ENCODE measurements at regions not wholly inside any gene's neighbourhood (a gene's known extent, or its start where the extent isn't known, plus 50 kb on each side); places are given as distances from the start of the nearest gene placed in this dataset.

DNA sequence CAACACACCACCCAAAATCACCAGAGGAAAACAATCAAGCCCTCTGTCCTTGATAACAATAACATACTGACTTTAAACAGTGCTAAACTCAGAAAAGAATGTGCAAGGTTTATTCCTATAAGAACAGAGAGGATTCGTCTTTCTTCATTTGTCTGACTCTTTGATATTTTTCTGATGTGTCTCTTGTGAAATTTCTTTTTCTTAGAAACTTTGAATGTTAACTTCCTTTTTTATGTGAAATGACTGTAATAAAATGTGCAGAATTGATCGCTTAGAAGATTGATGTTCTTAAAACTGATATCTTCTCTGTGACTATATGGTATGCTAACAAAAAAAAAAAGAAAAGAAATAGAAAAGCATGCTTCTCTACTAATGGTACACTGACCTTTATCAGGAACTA lies 947.4 kb upstream of the CITED2 start:
- Mint-ChIP-seq H3K27ac (ENCODE audit: unreplicated experiment) (peak overlapping the region; percentile 54), H3K36me3 (ENCODE audit: low read depth) (peaks cover 14% of the 10 kb centered on the region), H3K4me3 (peak overlapping the region; percentile 14)

DNA sequence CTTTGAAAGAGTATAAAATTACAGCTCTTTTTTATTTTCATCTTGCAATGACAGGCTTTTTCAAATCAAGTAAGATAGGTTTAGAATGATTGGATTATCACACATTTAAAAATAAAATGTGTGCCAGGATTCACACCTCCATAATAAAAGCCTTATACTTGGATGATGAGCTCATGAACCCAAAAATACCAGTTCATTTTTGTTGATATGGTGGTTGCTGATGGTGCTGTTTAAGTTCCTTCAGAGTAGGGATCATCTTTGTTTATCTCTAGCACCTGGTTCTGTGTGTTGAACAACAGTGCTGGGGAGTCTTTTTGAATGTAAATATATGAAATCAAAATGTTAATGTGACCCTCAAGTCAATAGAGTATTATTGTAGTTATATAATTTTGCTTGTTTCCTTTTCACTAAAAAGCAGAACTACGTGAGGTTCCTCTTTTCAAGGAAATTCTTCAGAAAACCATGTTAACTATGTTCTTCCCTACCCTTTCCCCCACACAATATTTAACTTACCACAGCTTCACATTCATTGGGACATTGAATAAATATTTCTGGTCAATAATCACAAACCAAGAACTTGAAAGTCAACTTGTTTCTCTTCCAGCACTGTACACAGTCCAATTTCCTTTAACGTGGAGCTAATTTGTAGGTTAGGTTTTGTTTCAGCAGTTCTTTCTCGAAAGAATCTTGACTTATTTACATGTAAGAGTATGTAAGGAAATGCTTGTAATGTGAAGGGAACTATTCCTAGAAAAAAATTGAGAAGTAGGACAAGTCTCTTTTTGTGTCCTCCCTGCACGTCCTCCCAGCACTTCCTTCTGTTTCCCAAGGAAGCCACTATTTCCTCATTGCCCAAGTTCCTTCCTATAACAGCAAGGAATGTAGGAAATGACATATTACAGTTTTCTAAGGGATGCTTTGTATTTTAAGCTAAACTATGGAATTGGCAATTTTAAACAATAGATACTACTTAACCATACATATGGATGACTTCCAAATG lies 945.9 kb upstream of the CITED2 start:
- H3K27ac Mint-ChIP-seq (ENCODE audit: unreplicated experiment) = peak overlapping the region; percentile 78
- no peak overlapping the region for H3K4me3 Mint-ChIP-seq
- TF ChIP-seq, protein P1, sequence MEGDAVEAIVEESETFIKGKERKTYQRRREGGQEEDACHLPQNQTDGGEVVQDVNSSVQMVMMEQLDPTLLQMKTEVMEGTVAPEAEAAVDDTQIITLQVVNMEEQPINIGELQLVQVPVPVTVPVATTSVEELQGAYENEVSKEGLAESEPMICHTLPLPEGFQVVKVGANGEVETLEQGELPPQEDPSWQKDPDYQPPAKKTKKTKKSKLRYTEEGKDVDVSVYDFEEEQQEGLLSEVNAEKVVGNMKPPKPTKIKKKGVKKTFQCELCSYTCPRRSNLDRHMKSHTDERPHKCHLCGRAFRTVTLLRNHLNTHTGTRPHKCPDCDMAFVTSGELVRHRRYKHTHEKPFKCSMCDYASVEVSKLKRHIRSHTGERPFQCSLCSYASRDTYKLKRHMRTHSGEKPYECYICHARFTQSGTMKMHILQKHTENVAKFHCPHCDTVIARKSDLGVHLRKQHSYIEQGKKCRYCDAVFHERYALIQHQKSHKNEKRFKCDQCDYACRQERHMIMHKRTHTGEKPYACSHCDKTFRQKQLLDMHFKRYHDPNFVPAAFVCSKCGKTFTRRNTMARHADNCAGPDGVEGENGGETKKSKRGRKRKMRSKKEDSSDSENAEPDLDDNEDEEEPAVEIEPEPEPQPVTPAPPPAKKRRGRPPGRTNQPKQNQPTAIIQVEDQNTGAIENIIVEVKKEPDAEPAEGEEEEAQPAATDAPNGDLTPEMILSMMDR (conservative IDR thresholded peaks at IDR 0.05) = no peak
- H3K4me1 Mint-ChIP-seq = peaks cover 26% of the 10 kb centered on the region
- no peak for DNase-seq (ENCODE audit: low read depth, low spot score)
- H3K27me3 Mint-ChIP-seq (ENCODE audit: low read depth) = no peaks in the 10 kb centered on the region
- H3K9me3 Mint-ChIP-seq = peaks cover 4% of the 10 kb centered on the region
- H3K36me3 Mint-ChIP-seq (ENCODE audit: low read depth) = peaks cover 8% of the 10 kb centered on the region

More for the DNA sequence above, 947.4 kb upstream of the CITED2 start:
- H3K9me3 Mint-ChIP-seq = peaks cover 14% of the 10 kb centered on the region
- H3K27me3 Mint-ChIP-seq (ENCODE audit: low read depth) = no peaks in the 10 kb centered on the region
- no peak for DNase-seq (ENCODE audit: low read depth, low spot score)
- H3K4me1 Mint-ChIP-seq = peaks cover 26% of the 10 kb centered on the region
- TF ChIP-seq, protein P1 (conservative IDR thresholded peaks at IDR 0.05) = no peak

DNA sequence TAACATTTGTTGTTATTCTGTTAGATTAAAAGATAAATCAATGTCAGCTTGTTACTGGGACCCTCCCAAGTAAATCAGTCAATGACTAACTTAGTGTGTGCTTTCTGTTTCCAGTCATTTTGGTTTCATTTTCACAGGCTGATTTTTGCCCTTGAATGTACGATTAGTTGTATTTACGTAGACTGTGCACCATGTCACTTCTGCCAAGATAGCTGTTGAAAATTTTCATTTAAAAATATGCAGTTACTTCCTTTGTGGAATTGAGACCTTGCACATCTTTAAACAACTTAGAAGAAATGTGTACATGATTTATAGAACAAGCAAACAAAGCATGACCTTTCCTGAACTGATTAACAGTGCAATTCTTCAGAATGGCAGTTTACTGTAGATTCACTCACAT lies 944.8 kb upstream of the CITED2 start:
- Mint-ChIP-seq H3K27ac (ENCODE audit: unreplicated experiment) (no peak overlapping the region), H3K36me3 (ENCODE audit: low read depth) (peaks cover 3% of the 10 kb centered on the region), H3K27me3 (ENCODE audit: low read depth) (no peaks in the 10 kb centered on the region), H3K4me3 (no peak overlapping the region), H3K4me1 (peaks cover 26% of the 10 kb centered on the region), H3K9me3 (peaks cover 4% of the 10 kb centered on the region)
- no peak for DNase-seq (ENCODE audit: low read depth, low spot score)
- TF ChIP-seq, protein P1 (conservative IDR thresholded peaks at IDR 0.05) = no peak

DNA sequence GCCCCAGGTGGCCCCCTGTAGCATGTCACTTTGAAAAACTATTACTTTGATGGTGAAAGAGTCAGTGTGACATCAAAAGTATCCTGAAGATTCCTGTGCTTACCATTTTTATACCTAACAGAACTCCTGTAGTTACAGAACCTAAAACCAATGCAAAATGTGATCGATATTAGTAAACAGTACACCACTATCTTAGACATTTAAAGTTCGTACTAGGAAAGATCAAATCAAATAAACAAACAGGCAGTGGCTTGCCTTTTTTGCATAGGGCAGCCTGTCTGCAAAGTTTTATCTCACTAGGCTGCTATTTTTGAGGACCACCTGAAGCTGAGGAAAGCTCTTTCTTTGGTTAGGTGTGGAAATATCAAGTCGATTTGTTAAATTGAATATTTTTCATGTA lies 944.0 kb upstream of the CITED2 start:
- no peak for DNase-seq (ENCODE audit: low read depth, low spot score)
- Mint-ChIP-seq H3K4me3 (no peak overlapping the region), H3K36me3 (ENCODE audit: low read depth) (peaks cover 3% of the 10 kb centered on the region), H3K27ac (ENCODE audit: unreplicated experiment) (no peak overlapping the region), H3K4me1 (peaks cover 26% of the 10 kb centered on the region), H3K9me3 (peaks cover 7% of the 10 kb centered on the region), H3K27me3 (ENCODE audit: low read depth) (no peaks in the 10 kb centered on the region)
- TF ChIP-seq, protein P1 (conservative IDR thresholded peaks at IDR 0.05) = no peak

DNA sequence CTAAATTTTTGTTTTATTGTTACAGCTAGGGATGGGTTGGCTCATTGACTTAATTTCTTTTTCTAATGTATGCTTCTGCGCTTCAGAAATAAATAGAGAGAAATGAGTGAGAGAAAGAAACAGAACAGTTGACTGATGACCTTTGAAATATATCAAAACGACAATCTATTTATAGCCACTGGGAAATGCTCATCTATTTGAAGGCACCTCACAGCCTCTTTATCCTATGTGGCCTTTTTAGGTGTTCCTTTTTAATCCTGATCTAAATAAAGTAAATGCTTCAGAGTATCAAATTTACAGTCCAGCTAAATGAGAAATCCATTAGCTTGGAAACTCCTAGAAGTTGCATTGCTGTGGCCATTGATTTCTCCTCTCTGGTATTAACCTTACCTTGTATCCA lies 943.5 kb upstream of the CITED2 start:
- peaks cover 3% of the 10 kb centered on the region for H3K36me3 Mint-ChIP-seq (ENCODE audit: low read depth)
- TF ChIP-seq, protein P1 (conservative IDR thresholded peaks at IDR 0.05) = no peak
- no peak overlapping the region for H3K27ac Mint-ChIP-seq (ENCODE audit: unreplicated experiment)
- H3K4me3 Mint-ChIP-seq = no peak overlapping the region
- H3K4me1 Mint-ChIP-seq = peaks cover 26% of the 10 kb centered on the region
- H3K27me3 Mint-ChIP-seq (ENCODE audit: low read depth) = no peaks in the 10 kb centered on the region
- H3K9me3 Mint-ChIP-seq = peaks cover 8% of the 10 kb centered on the region
- no peak for DNase-seq (ENCODE audit: low read depth, low spot score)

All from neural crest cell (in vitro differentiated cells).